SK-N-MC (cell line): ENCODE measurements at regions not wholly inside any gene's neighbourhood (a gene's known extent, or its start where the extent isn't known, plus 50 kb on each side); places are given as distances from the start of the nearest gene placed in this dataset.
A peak's percentile ranks its signal among the peaks of the same experiment; 100 is the strongest.
"Not testable (repeated sequence)": the region's sequence is repeated elsewhere in the genome, so short reads cannot be mapped to it uniquely, and the experiment has no call there.

Experiments
- DNase-seq: peaks from one replicate; pipeline ENCODE4 v3.0.0-alpha.2; 2011; ENCODE audit warnings: low read depth, low spot score
- H3K27ac ChIP-seq: fragments of 200-600 bp; sonication (generic); 2 replicates; pipeline ENCODE4 v1.5.1; 2016; ENCODE audit warnings: mixed run types
- H3K36me3 ChIP-seq: fragments of 200-600 bp; sonication (generic); 2 replicates; pipeline ENCODE4 v1.6.1; 2017; ENCODE audit warnings: antibody characterized with exemption, low read length, mixed read lengths; ENCODE audit not compliant: insufficient read depth
- H3K4me3 ChIP-seq: fragments of 200-600 bp; sonication (generic); 2 replicates; pipeline ENCODE4 v1.5.1; 2016
- H3K9ac ChIP-seq: fragments of 200-600 bp; sonication (generic); 2 replicates; pipeline ENCODE4 v1.8.0; 2017; ENCODE audit warnings: mixed run types, mixed read lengths; ENCODE audit not compliant: insufficient read length
- H3K9me3 ChIP-seq: fragments of 200-600 bp; sonication (generic); 2 replicates; pipeline ENCODE4 v1.6.1; 2017; ENCODE audit warnings: low read depth, mild to moderate bottlenecking, antibody characterized with exemption, low read length, moderate library complexity, mixed read lengths
- EZH2 ChIP-seq: fragments of 200-600 bp; sonication (generic); IDR thresholded peaks from one replicate; pipeline ENCODE4 v1.6.1; 2017; ENCODE audit warnings: antibody characterized with exemption
- FOXP2 ChIP-seq: optimal IDR thresholded peaks from 2 replicates; pipeline ENCODE3; 2011; ENCODE audit warnings: mild to moderate bottlenecking, moderate library complexity; ENCODE audit not compliant: insufficient read depth; ENCODE audit errors: extremely low read length, control extremely low read depth
- POLR2AphosphoS5 ChIP-seq: IDR thresholded peaks from 2 replicates; pipeline ENCODE4 v1.6.1; 2012; ENCODE audit warnings: mild to moderate bottlenecking, low read depth, low read length, borderline replicate concordance

GRCh38 chr9:95570150-95570549, 53.4 kb upstream of the PTCH1 start:
- TF ChIP-seq EZH2 (no peak), FOXP2 (no peak), POLR2AphosphoS5 (no peak)
- Histone ChIP-seq H3K36me3 (no peaks in the 10 kb centered on the region), H3K4me3 (no peak overlapping the region), H3K27ac (peak overlapping the region; percentile 54), H3K9ac (no peak overlapping the region), H3K9me3 (no peaks in the 10 kb centered on the region)
- no peak for DNase-seq

GRCh38 chr9:95568735-95569134, 52.0 kb upstream of the PTCH1 start:
- H3K36me3 ChIP-seq, H3K9ac ChIP-seq, DNase-seq, H3K27ac ChIP-seq, H3K9me3 ChIP-seq, H3K4me3 ChIP-seq: not testable (repeated sequence)
